Prostate gland (tissue), 2 donors: ENCODE measurements at regions not wholly inside any gene's neighbourhood (a gene's known extent, or its start where the extent isn't known, plus 50 kb on each side); places are given as distances from the start of the nearest gene placed in this dataset.

ENCODE experiments used
- DNase-seq: peaks from one replicate; pipeline ENCODE4 v3.0.0-alpha.2; 2019; ENCODE audit warnings: low spot score
- H3K27ac ChIP-seq, 2 donors: fragments of 200-600 bp; sonication (generic); 2 replicates each; pipeline ENCODE4 v1.5.1; 2017 to 2019
- H3K27me3 ChIP-seq: fragments of 200-600 bp; sonication (generic); replicated peaks from 2 replicates; pipeline ENCODE4 v1.5.1; 2019; ENCODE audit not compliant: insufficient read depth
- H3K36me3 ChIP-seq, 2 donors: fragments of 200-600 bp; sonication (generic); 1 replicate in 1 of 2; 2 replicates in 1 of 2; pipeline versions ENCODE4 v1.5.1 to v1.8.1; 2017 to 2019
- H3K4me1 ChIP-seq: fragments of 200-600 bp; sonication (generic); replicated peaks from 2 replicates; pipeline ENCODE4 v1.5.1; 2019
- H3K4me3 ChIP-seq, 2 donors: fragments of 200-600 bp; sonication (generic); 2 replicates each; pipeline ENCODE4 v1.5.1; 2017 to 2019
- H3K9me3 ChIP-seq: fragments of 200-600 bp; sonication (generic); 2 replicates; pipeline ENCODE4 v1.5.1; 2017
- POLR2A ChIP-seq: fragments of 450-650 bp; IDR thresholded peaks from one replicate; pipeline ENCODE4 v1.6.1; 2016; ENCODE audit warnings: antibody characterized with exemption, mild to moderate bottlenecking
- POLR2AphosphoS5 ChIP-seq: sonication (generic); formaldehyde crosslinking; IDR thresholded peaks from one replicate; pipeline ENCODE4 v1.6.1; 2017; ENCODE audit warnings: antibody characterized with exemption
- WGBS: methylation state at CpG from one replicate; pipeline ENCODE4 v1.1.5; 2018; 5-methylcytosine and 5-hydroxymethylcytosine counted together
- intact Hi-C: fragments of 100-400 bp; cut with DNase I; formaldehyde crosslinking; loops from one replicate; pipeline ENCODE4 v1.14.2; 2022
- TF ChIP-seq, protein P1 (sequence below), 4 experiments: fragments of 200-600 bp in 2 of 4; fragments of 450-650 bp in 2 of 4; sonication (generic) in 2 of 4; IDR thresholded peaks; 1 replicate in 3 of 4; 2 replicates in 1 of 4; pipeline ENCODE4 v1.5.1; 2016 to 2019; ENCODE audit warnings: antibody characterized with exemption in 4 of 4, mild to moderate bottlenecking in 2 of 4, moderate library complexity in 2 of 4

DNA sequence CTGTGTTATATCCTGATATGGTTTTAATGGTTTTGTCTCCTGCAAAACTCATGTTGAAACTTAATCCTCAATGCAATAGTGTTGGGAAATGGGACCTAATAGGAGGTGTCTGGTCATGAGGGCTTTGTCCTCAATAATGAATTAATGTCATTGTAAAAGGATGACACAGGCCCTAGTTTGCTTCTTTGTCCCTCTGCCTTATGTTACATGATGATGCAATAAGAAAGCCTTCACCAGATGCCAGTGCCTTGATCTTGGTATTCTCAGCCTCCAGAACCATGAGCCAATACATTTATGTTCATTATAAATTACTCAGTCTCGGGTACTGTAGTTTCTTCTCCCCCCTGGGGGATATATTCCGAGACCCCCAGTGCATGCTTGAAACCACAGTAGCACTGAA lies 1247.4 kb upstream of the SORCS1 start:
- no peak overlapping the region for H3K4me3 ChIP-seq
- no peak for DNase-seq
- H3K4me1 ChIP-seq = no peaks in the 10 kb centered on the region
- intact Hi-C loops = no loop called here
- no peak for TF ChIP-seq POLR2AphosphoS5
- no peak for TF ChIP-seq POLR2A
- TF ChIP-seq, protein P1, sequence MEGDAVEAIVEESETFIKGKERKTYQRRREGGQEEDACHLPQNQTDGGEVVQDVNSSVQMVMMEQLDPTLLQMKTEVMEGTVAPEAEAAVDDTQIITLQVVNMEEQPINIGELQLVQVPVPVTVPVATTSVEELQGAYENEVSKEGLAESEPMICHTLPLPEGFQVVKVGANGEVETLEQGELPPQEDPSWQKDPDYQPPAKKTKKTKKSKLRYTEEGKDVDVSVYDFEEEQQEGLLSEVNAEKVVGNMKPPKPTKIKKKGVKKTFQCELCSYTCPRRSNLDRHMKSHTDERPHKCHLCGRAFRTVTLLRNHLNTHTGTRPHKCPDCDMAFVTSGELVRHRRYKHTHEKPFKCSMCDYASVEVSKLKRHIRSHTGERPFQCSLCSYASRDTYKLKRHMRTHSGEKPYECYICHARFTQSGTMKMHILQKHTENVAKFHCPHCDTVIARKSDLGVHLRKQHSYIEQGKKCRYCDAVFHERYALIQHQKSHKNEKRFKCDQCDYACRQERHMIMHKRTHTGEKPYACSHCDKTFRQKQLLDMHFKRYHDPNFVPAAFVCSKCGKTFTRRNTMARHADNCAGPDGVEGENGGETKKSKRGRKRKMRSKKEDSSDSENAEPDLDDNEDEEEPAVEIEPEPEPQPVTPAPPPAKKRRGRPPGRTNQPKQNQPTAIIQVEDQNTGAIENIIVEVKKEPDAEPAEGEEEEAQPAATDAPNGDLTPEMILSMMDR (IDR thresholded peaks at IDR 0.05) = no peak
- H3K36me3 ChIP-seq = no peaks in the 10 kb centered on the region
- H3K9me3 ChIP-seq = no peaks in the 10 kb centered on the region
- H3K27ac ChIP-seq = no peak overlapping the region
- 93% methylated on average over 2 of the region's 2 CpGs for WGBS
- no peaks in the 10 kb centered on the region for H3K27me3 ChIP-seq

DNA sequence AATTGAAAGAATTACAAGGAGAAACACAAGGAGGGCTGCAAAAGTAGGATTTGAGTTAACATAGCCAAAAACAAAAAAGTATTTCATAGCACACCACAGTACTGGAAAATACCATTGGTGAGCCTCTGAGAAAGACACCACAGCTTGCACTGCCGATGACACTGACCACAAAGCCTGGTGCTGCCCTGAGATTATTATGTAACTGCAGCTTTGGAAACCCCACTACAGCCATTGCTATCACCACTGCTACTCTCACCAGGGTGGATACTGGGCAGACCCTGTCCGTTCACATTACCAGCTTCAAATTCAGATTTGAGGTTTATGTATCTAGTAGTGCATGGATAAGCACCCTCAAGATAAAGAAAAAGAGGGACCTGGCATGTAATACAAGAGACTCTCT lies 1246.7 kb upstream of the SORCS1 start:
- TF ChIP-seq POLR2A (no peak), POLR2AphosphoS5 (no peak)
- Histone ChIP-seq H3K27ac (no peak overlapping the region), H3K27me3 (no peaks in the 10 kb centered on the region), H3K36me3 (no peaks in the 10 kb centered on the region), H3K4me1 (no peaks in the 10 kb centered on the region), H3K4me3 (no peak overlapping the region), H3K9me3 (no peaks in the 10 kb centered on the region)
- intact Hi-C loops = no loop called here
- 56% methylated on average over 2 of the region's 2 CpGs for WGBS
- DNase-seq = no peak

DNA sequence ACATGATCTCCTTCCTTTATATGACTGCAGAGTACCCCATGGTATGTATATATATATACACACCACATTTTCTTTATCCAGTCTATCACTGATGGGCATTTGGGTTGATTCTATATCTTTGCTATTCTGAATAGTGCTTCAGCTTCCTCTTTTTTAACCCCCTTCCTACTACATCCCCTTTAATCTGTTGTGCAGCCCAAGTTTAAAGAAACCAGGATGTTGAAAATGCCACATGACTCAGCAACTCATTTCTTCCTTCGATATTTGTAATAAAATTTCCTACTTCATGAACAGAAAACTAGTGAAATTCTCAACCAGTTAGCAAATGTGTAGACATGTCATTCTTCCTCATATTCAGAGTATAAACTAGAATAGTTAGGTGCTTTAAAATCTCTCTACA lies 1245.7 kb upstream of the SORCS1 start:
- H3K27me3 ChIP-seq = no peaks in the 10 kb centered on the region
- DNase-seq = no peak
- no peaks in the 10 kb centered on the region for H3K4me1 ChIP-seq
- H3K4me3 ChIP-seq = no peak overlapping the region
- H3K27ac ChIP-seq = no peak overlapping the region
- intact Hi-C loops = no loop called here
- 47% methylated on average over 1 of the region's 1 CpG for WGBS
- H3K9me3 ChIP-seq = no peaks in the 10 kb centered on the region
- TF ChIP-seq POLR2A = no peak
- no peak for TF ChIP-seq POLR2AphosphoS5
- TF ChIP-seq, protein P1 (IDR thresholded peaks at IDR 0.05) = no peak
- no peaks in the 10 kb centered on the region for H3K36me3 ChIP-seq

DNA sequence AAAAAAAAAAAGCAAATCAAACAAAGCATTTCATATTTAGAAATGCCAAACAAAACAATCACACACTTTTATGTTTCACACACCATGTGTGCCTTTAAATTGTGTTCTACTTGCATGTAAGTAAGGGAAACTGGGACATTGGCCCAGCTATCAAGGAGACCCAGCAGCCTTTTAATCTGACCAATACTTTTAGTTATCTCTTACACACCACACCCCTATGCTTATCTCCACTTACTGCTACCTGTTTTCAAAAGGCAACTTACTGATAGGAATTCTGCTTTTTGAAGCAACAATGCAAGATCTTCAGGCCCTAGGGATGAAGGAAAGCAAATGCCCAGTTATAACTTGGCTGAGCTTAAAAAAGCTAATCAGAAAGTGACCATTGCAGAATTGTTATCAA lies 1244.8 kb upstream of the SORCS1 start:
- TF ChIP-seq POLR2AphosphoS5 (no peak), POLR2A (no peak)
- TF ChIP-seq, protein P1 (IDR thresholded peaks at IDR 0.05) = no peak
- no peaks in the 10 kb centered on the region for H3K36me3 ChIP-seq
- intact Hi-C loops = no loop called here
- no peaks in the 10 kb centered on the region for H3K27me3 ChIP-seq
- no peak overlapping the region for H3K4me3 ChIP-seq
- H3K4me1 ChIP-seq = no peaks in the 10 kb centered on the region
- H3K9me3 ChIP-seq = no peaks in the 10 kb centered on the region
- no peak for DNase-seq
- no peak overlapping the region for H3K27ac ChIP-seq

DNA sequence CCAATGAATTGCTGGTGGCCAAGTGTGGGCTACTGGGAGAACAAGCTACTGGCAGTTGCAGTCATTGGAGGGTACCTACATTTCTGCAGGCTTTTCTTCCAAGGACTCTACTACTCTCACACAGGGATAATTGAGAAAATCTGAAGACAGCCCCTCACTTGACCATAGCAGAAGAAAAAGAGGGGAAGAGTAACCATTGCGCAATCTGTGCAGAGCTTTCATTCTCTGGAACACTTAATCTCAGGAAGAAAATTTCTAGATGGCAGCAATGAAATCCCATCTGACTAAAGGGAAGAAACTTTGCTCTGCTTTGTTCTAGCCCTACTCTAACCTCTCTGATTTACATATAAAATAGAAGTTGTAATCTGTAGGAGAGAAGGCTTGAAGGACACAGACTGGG lies 1239.6 kb upstream of the SORCS1 start:
- H3K27ac ChIP-seq = no peak overlapping the region
- no peaks in the 10 kb centered on the region for H3K9me3 ChIP-seq
- no peak for TF ChIP-seq POLR2AphosphoS5
- no peak for TF ChIP-seq POLR2A
- TF ChIP-seq, protein P1 (IDR thresholded peaks at IDR 0.05) = no peak
- DNase-seq = no peak
- 100% methylated on average over 1 of the region's 1 CpG for whole genome bisulfite sequencing
- H3K4me3 ChIP-seq = no peak overlapping the region
- no peaks in the 10 kb centered on the region for H3K36me3 ChIP-seq
- intact Hi-C loops = no loop called here
- H3K27me3 ChIP-seq = no peaks in the 10 kb centered on the region
- no peaks in the 10 kb centered on the region for H3K4me1 ChIP-seq
